HFF-Myc (cell line): ENCODE measurements at regions not wholly inside any gene's neighbourhood (a gene's known extent, or its start where the extent isn't known, plus 50 kb on each side); places are given as distances from the start of the nearest gene placed in this dataset.
"Not testable (repeated sequence)": the region's sequence is repeated elsewhere in the genome, so short reads cannot be mapped to it uniquely, and the experiment has no call there.

Experiments
- DNase-seq: peaks from one replicate; pipeline ENCODE4 v3.0.0-alpha.2; 2011; ENCODE audit warnings: low read depth; ENCODE audit errors: extremely low read depth
- H3K4me3 ChIP-seq: replicated peaks from 2 replicates; pipeline ENCODE4 v1.5.1; 2011; ENCODE audit warnings: low read depth, mild to moderate bottlenecking, control low read depth, low read length
- CTCF ChIP-seq: IDR thresholded peaks from 2 replicates; pipeline ENCODE4 v1.5.1; 2012; ENCODE audit warnings: mild to moderate bottlenecking, low read depth, low read length, control low read depth; ENCODE audit errors: missing control alignments

- no peak for TF ChIP-seq CTCF
- no peak for DNase-seq
These were observed 336.2 kb upstream of the CNR1 start for GRCh38 chr6:88502391-88502790.

GRCh38 chr6:88499845-88500699 lies 333.9 kb upstream of the CNR1 start:
- TF ChIP-seq CTCF, result no peak
- no peak for DNase-seq
- H3K4me3 ChIP-seq, result no peak overlapping the region

More at GRCh38 chr6:88502391-88502790, 336.2 kb upstream of the CNR1 start:
- no peak overlapping the region for H3K4me3 ChIP-seq

DNA sequence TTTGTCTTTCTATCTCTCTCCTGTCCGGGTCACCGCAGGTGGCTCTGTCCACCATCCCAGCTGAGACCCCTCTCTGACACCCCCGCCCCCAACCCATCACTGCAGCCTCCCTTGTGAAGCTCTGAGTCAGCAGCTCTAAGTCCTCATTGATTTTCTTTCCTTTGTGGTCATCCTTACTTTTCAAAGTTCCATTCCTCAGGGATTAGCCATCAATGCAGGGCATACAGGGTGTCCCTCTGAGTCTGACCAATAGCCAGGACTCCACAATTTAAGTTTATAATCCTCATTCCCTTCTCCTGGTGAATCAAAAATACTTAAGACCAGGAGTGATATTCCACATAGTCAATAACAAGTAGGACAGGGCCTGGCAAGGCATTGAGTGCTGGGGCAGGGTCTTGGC lies 333.3 kb upstream of the CNR1 start:
- no peak overlapping the region for H3K4me3 ChIP-seq

GRCh38 chr6:88497403-88497802 lies 331.3 kb upstream of the CNR1 start:
- H3K4me3 ChIP-seq, DNase-seq: not testable (repeated sequence)

More for the DNA sequence above, 333.3 kb upstream of the CNR1 start:
- TF ChIP-seq CTCF, result no peak
- no peak for DNase-seq

DNA sequence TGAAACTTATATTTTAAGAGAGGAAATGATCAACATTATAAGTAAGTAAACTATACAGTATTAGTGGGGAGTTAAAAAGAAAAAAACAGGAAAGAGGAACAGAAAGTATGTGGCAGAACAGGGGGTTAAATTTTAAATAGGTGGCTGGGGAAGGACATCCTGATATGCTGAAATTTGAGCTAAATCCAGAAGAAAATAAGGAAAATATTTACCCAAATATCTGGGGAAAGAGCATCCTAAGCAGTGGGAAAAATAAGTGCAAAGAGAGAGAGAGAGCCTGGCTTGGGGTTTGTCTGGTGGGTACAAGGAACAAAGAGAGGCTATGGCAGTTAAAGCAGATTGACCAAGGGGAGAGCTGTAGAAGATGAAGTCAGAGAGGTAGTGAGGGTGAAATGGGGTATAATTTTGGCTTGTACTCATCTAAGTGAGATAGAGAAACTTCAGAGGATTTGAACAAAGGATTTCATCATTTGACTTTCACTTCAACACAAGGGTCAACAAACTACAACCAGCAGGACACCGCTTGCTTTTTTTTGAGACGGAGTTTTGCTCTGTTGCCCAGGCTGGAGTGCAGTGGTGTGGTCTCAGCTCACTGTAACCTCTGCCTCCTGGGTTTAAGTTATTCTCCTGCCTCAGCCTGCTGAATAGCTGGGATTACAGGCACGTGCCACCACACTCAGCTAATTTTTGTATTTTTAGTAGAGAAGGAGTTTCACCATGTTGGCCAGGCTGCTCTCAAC lies 328.4 kb upstream of the CNR1 start:
- no peak for DNase-seq
- no peak overlapping the region for H3K4me3 ChIP-seq

GRCh38 chr6:88493717-88494116 lies 327.6 kb upstream of the CNR1 start:
- TF ChIP-seq CTCF, result no peak
- DNase-seq, result no peak
- no peak overlapping the region for H3K4me3 ChIP-seq

More for the DNA sequence above, 328.4 kb upstream of the CNR1 start:
- TF ChIP-seq CTCF, result no peak

DNA sequence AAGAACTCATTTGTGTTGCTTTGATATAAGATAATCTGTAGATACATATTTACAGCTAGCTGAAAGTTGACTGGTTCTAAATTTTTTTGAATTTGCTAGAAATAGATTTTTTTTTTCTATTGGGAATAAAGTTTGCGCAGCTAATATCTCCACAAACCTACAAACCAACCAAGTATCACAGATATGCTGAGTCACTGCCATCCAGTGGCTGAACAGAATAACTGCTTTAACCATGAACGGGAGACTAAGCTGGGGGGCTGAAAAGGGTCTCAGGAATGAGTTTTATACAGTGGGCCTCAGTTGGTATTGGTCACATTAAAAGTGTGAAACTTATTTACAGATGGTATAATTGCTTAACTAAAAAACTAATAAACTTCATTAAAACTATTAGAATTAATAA lies 326.7 kb upstream of the CNR1 start:
- no peak for DNase-seq
- H3K4me3 ChIP-seq, result no peak overlapping the region
- TF ChIP-seq CTCF, result peak; percentile 30
